ENCODE measurements at regions not wholly inside any gene's neighbourhood (a gene's known extent, or its start where the extent isn't known, plus 50 kb on each side); places are given as distances from the start of the nearest gene placed in this dataset.
A peak's percentile ranks its signal among the peaks of the same experiment; 100 is the strongest.
"Not testable (repeated sequence)": the region's sequence is repeated elsewhere in the genome, so short reads cannot be mapped to it uniquely, and the experiment has no call there.

- no CpG with 5 or more reads among the region's 1 CpG for WGBS (ENCODE audit: insufficient coverage)
- no peak for DNase-seq (ENCODE audit: low read depth in 4 of 6, low spot score in 6 of 6)
- no peaks in the 10 kb centered on the region for H3K36me3 ChIP-seq (ENCODE audit: control insufficient read depth, insufficient read depth, low read length)
- no peak overlapping the region for H3K27ac ChIP-seq (ENCODE audit: low read depth, low read length)
- H3K4me1 ChIP-seq (ENCODE audit: control insufficient read depth, insufficient read depth, low read length), result peaks cover 9% of the 10 kb centered on the region
- no peak overlapping the region for H3K4me3 ChIP-seq (ENCODE audit: low read depth, low read length)
- H3K27me3 ChIP-seq (ENCODE audit: control insufficient read depth, insufficient read depth, low read length), result no peaks in the 10 kb centered on the region
- no peaks in the 10 kb centered on the region for H3K9me3 ChIP-seq (ENCODE audit: control insufficient read depth, insufficient read depth, low read length)
Observed at GRCh38 chr6:20014508-20014907, 177.3 kb downstream of the ID4 start.

- no CpG with 5 or more reads among the region's 1 CpG for WGBS (ENCODE audit: insufficient coverage)
- DNase-seq (ENCODE audit: low read depth in 4 of 6, low spot score in 6 of 6), result no peak
- H3K4me1 ChIP-seq (ENCODE audit: control insufficient read depth, insufficient read depth, low read length), result no peaks in the 10 kb centered on the region
Observed at GRCh38 chr6:20020526-20020925, 183.4 kb downstream of the ID4 start.

GRCh38 chr6:20021795-20022194 lies 184.6 kb downstream of the ID4 start:
- Histone ChIP-seq H3K4me1 (ENCODE audit: control insufficient read depth, insufficient read depth, low read length) (no peaks in the 10 kb centered on the region), H3K27me3 (ENCODE audit: control insufficient read depth, insufficient read depth, low read length) (no peaks in the 10 kb centered on the region), H3K27ac (ENCODE audit: low read depth, low read length) (no peak overlapping the region), H3K4me3 (ENCODE audit: low read depth, low read length) (no peak overlapping the region), H3K36me3 (ENCODE audit: control insufficient read depth, insufficient read depth, low read length) (no peaks in the 10 kb centered on the region), H3K9me3 (ENCODE audit: control insufficient read depth, insufficient read depth, low read length) (no peaks in the 10 kb centered on the region)
- no peak for DNase-seq (ENCODE audit: low read depth in 4 of 6, low spot score in 6 of 6)

More at GRCh38 chr6:20020526-20020925, 183.4 kb downstream of the ID4 start:
- no peaks in the 10 kb centered on the region for H3K27me3 ChIP-seq (ENCODE audit: control insufficient read depth, insufficient read depth, low read length)
- H3K36me3 ChIP-seq (ENCODE audit: control insufficient read depth, insufficient read depth, low read length), result no peaks in the 10 kb centered on the region
- H3K9me3 ChIP-seq (ENCODE audit: control insufficient read depth, insufficient read depth, low read length), result no peaks in the 10 kb centered on the region
- H3K4me3 ChIP-seq (ENCODE audit: low read depth, low read length), result no peak overlapping the region
- H3K27ac ChIP-seq (ENCODE audit: low read depth, low read length), result no peak overlapping the region

GRCh38 chr6:20023549-20024315 lies 186.6 kb downstream of the ID4 start:
- not testable (repeated sequence) for H3K4me1 ChIP-seq (ENCODE audit: control insufficient read depth, insufficient read depth, low read length); H3K4me3 ChIP-seq (ENCODE audit: low read depth, low read length); H3K36me3 ChIP-seq (ENCODE audit: control insufficient read depth, insufficient read depth, low read length); H3K9me3 ChIP-seq (ENCODE audit: control insufficient read depth, insufficient read depth, low read length); DNase-seq (ENCODE audit: low read depth in 4 of 6, low spot score in 6 of 6); H3K27me3 ChIP-seq (ENCODE audit: control insufficient read depth, insufficient read depth, low read length); H3K27ac ChIP-seq (ENCODE audit: low read depth, low read length)
- 90% methylated on average over 27 of the region's 28 CpGs for WGBS (ENCODE audit: insufficient coverage)

- Histone ChIP-seq H3K9me3 (ENCODE audit: control insufficient read depth, insufficient read depth, low read length) (no peaks in the 10 kb centered on the region), H3K27me3 (ENCODE audit: control insufficient read depth, insufficient read depth, low read length) (no peaks in the 10 kb centered on the region), H3K4me1 (ENCODE audit: control insufficient read depth, insufficient read depth, low read length) (no peaks in the 10 kb centered on the region), H3K36me3 (ENCODE audit: control insufficient read depth, insufficient read depth, low read length) (no peaks in the 10 kb centered on the region), H3K27ac (ENCODE audit: low read depth, low read length) (no peak overlapping the region), H3K4me3 (ENCODE audit: low read depth, low read length) (no peak overlapping the region)
- no peak for DNase-seq (ENCODE audit: low read depth in 4 of 6, low spot score in 6 of 6)
- 95% methylated on average over 4 of the region's 6 CpGs for WGBS (ENCODE audit: insufficient coverage)
Observed at GRCh38 chr6:20024316-20024673, 187.1 kb downstream of the ID4 start.

- no peaks in the 10 kb centered on the region for H3K36me3 ChIP-seq (ENCODE audit: control insufficient read depth, insufficient read depth, low read length)
- H3K27ac ChIP-seq (ENCODE audit: low read depth, low read length), result no peak overlapping the region
- DNase-seq (ENCODE audit: low read depth in 4 of 6, low spot score in 6 of 6), result peak in 1 of 6 donors; percentile 79
- no peak overlapping the region for H3K4me3 ChIP-seq (ENCODE audit: low read depth, low read length)
- H3K4me1 ChIP-seq (ENCODE audit: control insufficient read depth, insufficient read depth, low read length), result no peaks in the 10 kb centered on the region
- H3K27me3 ChIP-seq (ENCODE audit: control insufficient read depth, insufficient read depth, low read length), result no peaks in the 10 kb centered on the region
- no peaks in the 10 kb centered on the region for H3K9me3 ChIP-seq (ENCODE audit: control insufficient read depth, insufficient read depth, low read length)
- WGBS (ENCODE audit: insufficient coverage), result 34% methylated on average over 4 of the region's 6 CpGs
Observed at GRCh38 chr6:20024978-20025377, 187.3 kb downstream of the MBOAT1 start.

- Histone ChIP-seq H3K27ac (ENCODE audit: low read depth, low read length) (no peak overlapping the region), H3K4me3 (ENCODE audit: low read depth, low read length) (no peak overlapping the region), H3K27me3 (ENCODE audit: control insufficient read depth, insufficient read depth, low read length) (no peaks in the 10 kb centered on the region), H3K36me3 (ENCODE audit: control insufficient read depth, insufficient read depth, low read length) (no peaks in the 10 kb centered on the region), H3K9me3 (ENCODE audit: control insufficient read depth, insufficient read depth, low read length) (no peaks in the 10 kb centered on the region), H3K4me1 (ENCODE audit: control insufficient read depth, insufficient read depth, low read length) (no peaks in the 10 kb centered on the region)
- 100% methylated on average over 2 of the region's 2 CpGs for WGBS (ENCODE audit: insufficient coverage)
- no peak for DNase-seq (ENCODE audit: low read depth in 4 of 6, low spot score in 6 of 6)
Observed at GRCh38 chr6:20025681-20026080, 186.6 kb downstream of the MBOAT1 start.

GRCh38 chr6:20028143-20028542 lies 184.1 kb downstream of the MBOAT1 start:
- H3K36me3 ChIP-seq (ENCODE audit: control insufficient read depth, insufficient read depth, low read length), result no peaks in the 10 kb centered on the region
- WGBS (ENCODE audit: insufficient coverage), result 92% methylated on average over 9 of the region's 9 CpGs
- DNase-seq (ENCODE audit: low read depth in 4 of 6, low spot score in 6 of 6), result no peak
- H3K4me1 ChIP-seq (ENCODE audit: control insufficient read depth, insufficient read depth, low read length), result no peaks in the 10 kb centered on the region
- H3K4me3 ChIP-seq (ENCODE audit: low read depth, low read length), result no peak overlapping the region
- H3K9me3 ChIP-seq (ENCODE audit: control insufficient read depth, insufficient read depth, low read length), result no peaks in the 10 kb centered on the region
- H3K27me3 ChIP-seq (ENCODE audit: control insufficient read depth, insufficient read depth, low read length), result peaks cover 2% of the 10 kb centered on the region
- no peak overlapping the region for H3K27ac ChIP-seq (ENCODE audit: low read depth, low read length)

- Histone ChIP-seq H3K4me1 (ENCODE audit: control insufficient read depth, insufficient read depth, low read length) (no peaks in the 10 kb centered on the region), H3K27me3 (ENCODE audit: control insufficient read depth, insufficient read depth, low read length) (peaks cover 2% of the 10 kb centered on the region), H3K9me3 (ENCODE audit: control insufficient read depth, insufficient read depth, low read length) (no peaks in the 10 kb centered on the region), H3K36me3 (ENCODE audit: control insufficient read depth, insufficient read depth, low read length) (no peaks in the 10 kb centered on the region), H3K27ac (ENCODE audit: low read depth, low read length) (no peak overlapping the region), H3K4me3 (ENCODE audit: low read depth, low read length) (no peak overlapping the region)
- DNase-seq (ENCODE audit: low read depth in 4 of 6, low spot score in 6 of 6), result no peak
- 91% methylated on average over 3 of the region's 4 CpGs for WGBS (ENCODE audit: insufficient coverage)
Observed at GRCh38 chr6:20028562-20028961, 183.7 kb downstream of the MBOAT1 start.

GRCh38 chr6:20029979-20030378 lies 182.3 kb downstream of the MBOAT1 start:
- Histone ChIP-seq H3K4me3 (ENCODE audit: low read depth, low read length) (no peak overlapping the region), H3K36me3 (ENCODE audit: control insufficient read depth, insufficient read depth, low read length) (no peaks in the 10 kb centered on the region), H3K9me3 (ENCODE audit: control insufficient read depth, insufficient read depth, low read length) (no peaks in the 10 kb centered on the region), H3K4me1 (ENCODE audit: control insufficient read depth, insufficient read depth, low read length) (no peaks in the 10 kb centered on the region), H3K27ac (ENCODE audit: low read depth, low read length) (no peak overlapping the region), H3K27me3 (ENCODE audit: control insufficient read depth, insufficient read depth, low read length) (peaks cover 2% of the 10 kb centered on the region)
- no CpG with 5 or more reads among the region's 3 CpGs for WGBS (ENCODE audit: insufficient coverage)
- DNase-seq (ENCODE audit: low read depth in 4 of 6, low spot score in 6 of 6), result no peak

All from spinal cord (tissue), 9 donors.